A673 (cell line): ENCODE measurements at regions not wholly inside any gene's neighbourhood (a gene's known extent, or its start where the extent isn't known, plus 50 kb on each side); places are given as distances from the start of the nearest gene placed in this dataset.

Experiments
- EZH2 ChIP-seq: fragments of 200-600 bp; sonication (generic); IDR thresholded peaks from 2 replicates; pipeline ENCODE4 v1.6.1; 2017; ENCODE audit warnings: borderline replicate concordance, low read depth, mild to moderate bottlenecking, mixed read lengths, antibody characterized with exemption, low read length; ENCODE audit not compliant: poor library complexity, severe bottlenecking
- TF ChIP-seq, protein P1 (sequence below): fragments of 300-800, 200-600 bp; sonication (generic); conservative IDR thresholded peaks from 2 replicates; pipeline ENCODE4 v1.5.1; 2017; ENCODE audit warnings: low read depth, mild to moderate bottlenecking, antibody characterized with exemption, low read length, moderate library complexity, mixed read lengths

DNA sequence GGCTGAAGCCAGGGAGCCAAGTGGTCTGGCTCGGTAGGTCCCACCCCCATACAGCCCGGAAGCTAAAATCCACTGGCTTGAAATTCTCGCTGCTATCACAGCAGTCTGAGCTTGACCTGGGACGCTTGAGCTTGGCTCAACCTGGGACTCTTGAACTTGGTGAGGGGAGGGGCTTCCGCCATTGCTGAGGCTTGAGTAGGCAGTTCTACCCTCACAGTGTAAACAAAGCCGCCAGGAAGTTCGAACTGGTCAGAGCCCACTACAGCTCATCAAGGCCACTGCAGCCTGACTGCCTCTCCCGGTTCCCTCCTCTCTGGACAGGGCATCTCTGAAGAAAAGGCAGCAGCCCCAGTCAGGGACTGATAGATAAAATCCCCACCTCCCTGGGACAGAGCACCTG, 1337.7 kb downstream of the HACE1 start:
- TF ChIP-seq, protein P1, sequence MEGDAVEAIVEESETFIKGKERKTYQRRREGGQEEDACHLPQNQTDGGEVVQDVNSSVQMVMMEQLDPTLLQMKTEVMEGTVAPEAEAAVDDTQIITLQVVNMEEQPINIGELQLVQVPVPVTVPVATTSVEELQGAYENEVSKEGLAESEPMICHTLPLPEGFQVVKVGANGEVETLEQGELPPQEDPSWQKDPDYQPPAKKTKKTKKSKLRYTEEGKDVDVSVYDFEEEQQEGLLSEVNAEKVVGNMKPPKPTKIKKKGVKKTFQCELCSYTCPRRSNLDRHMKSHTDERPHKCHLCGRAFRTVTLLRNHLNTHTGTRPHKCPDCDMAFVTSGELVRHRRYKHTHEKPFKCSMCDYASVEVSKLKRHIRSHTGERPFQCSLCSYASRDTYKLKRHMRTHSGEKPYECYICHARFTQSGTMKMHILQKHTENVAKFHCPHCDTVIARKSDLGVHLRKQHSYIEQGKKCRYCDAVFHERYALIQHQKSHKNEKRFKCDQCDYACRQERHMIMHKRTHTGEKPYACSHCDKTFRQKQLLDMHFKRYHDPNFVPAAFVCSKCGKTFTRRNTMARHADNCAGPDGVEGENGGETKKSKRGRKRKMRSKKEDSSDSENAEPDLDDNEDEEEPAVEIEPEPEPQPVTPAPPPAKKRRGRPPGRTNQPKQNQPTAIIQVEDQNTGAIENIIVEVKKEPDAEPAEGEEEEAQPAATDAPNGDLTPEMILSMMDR: no peak
- TF ChIP-seq EZH2: no peak
